GM06990 (cell line): ENCODE measurements at regions not wholly inside any gene's neighbourhood (a gene's known extent, or its start where the extent isn't known, plus 50 kb on each side); places are given as distances from the start of the nearest gene placed in this dataset.

ENCODE experiments used
- DNase-seq: peaks from one replicate; pipeline ENCODE4 v3.0.0-alpha.2; 2011; ENCODE audit not compliant: insufficient read length; ENCODE audit errors: extremely low read depth
- H3K27me3 ChIP-seq: replicated peaks from 2 replicates; pipeline ENCODE4 v1.6.0; 2011; ENCODE audit warnings: low read length; ENCODE audit not compliant: control insufficient read depth, insufficient read depth
- H3K36me3 ChIP-seq: 2 replicates; pipeline ENCODE4 v1.5.1; 2011; ENCODE audit warnings: low read length; ENCODE audit not compliant: control insufficient read depth, insufficient read depth
- H3K4me3 ChIP-seq: replicated peaks from 2 replicates; pipeline ENCODE4 v1.5.1; 2011; ENCODE audit warnings: low read depth, mild to moderate bottlenecking, control low read depth, low read length
- CTCF ChIP-seq: IDR thresholded peaks from 2 replicates; pipeline ENCODE4 v1.5.1; 2011; ENCODE audit warnings: low read length, control low read depth, mild to moderate bottlenecking, inconsistent platforms; ENCODE audit not compliant: insufficient read depth, poor library complexity, severe bottlenecking

GRCh38 chr9:82549174-82549821, 513.6 kb downstream of the RASEF start:
- no peak for DNase-seq
- TF ChIP-seq CTCF, result no peak
- no peaks in the 10 kb centered on the region for H3K36me3 ChIP-seq
- no peaks in the 10 kb centered on the region for H3K27me3 ChIP-seq
- H3K4me3 ChIP-seq, result no peak overlapping the region

GRCh38 chr9:82552784-82553183, 510.2 kb downstream of the RASEF start:
- Histone ChIP-seq H3K27me3 (no peaks in the 10 kb centered on the region), H3K36me3 (no peaks in the 10 kb centered on the region), H3K4me3 (no peak overlapping the region)
- no peak for TF ChIP-seq CTCF
- no peak for DNase-seq

- Histone ChIP-seq H3K4me3 (no peak overlapping the region), H3K36me3 (no peaks in the 10 kb centered on the region), H3K27me3 (no peaks in the 10 kb centered on the region)
- DNase-seq, result no peak
- no peak for TF ChIP-seq CTCF
Observed at GRCh38 chr9:82553654-82554366, 509.1 kb downstream of the RASEF start.

- Histone ChIP-seq H3K4me3 (no peak overlapping the region), H3K36me3 (no peaks in the 10 kb centered on the region), H3K27me3 (no peaks in the 10 kb centered on the region)
- DNase-seq, result no peak
- no peak for TF ChIP-seq CTCF
Observed at GRCh38 chr9:82554381-82554780, 508.6 kb downstream of the RASEF start.

- no peak for DNase-seq
- no peak for TF ChIP-seq CTCF
- Histone ChIP-seq H3K36me3 (no peaks in the 10 kb centered on the region), H3K4me3 (no peak overlapping the region), H3K27me3 (no peaks in the 10 kb centered on the region)
Observed at GRCh38 chr9:82555031-82555430, 507.9 kb downstream of the RASEF start.
